ENCODE measurements at regions not wholly inside any gene's neighbourhood (a gene's known extent, or its start where the extent isn't known, plus 50 kb on each side); places are given as distances from the start of the nearest gene placed in this dataset.
A peak's percentile ranks its signal among the peaks of the same experiment; 100 is the strongest.

GRCh38 chr6:132202574-132202973, 198.7 kb downstream of the MOXD1 start:
- no peak for TF ChIP-seq CTCF (IDR thresholded peaks at IDR 0.05; ENCODE audit: low read depth, low read length)
- no peak overlapping the region for H3K4me3 ChIP-seq (ENCODE audit: low read depth, low read length)

GRCh38 chr6:132199343-132199742, 201.9 kb downstream of the MOXD1 start:
- 0 out of 2 replicates have a peak overlapping the region, but pooled peaks have one; percentile 12 for H3K4me3 ChIP-seq (ENCODE audit: low read depth, low read length)
- no peak for TF ChIP-seq CTCF (IDR thresholded peaks at IDR 0.05; ENCODE audit: low read depth, low read length)

- H3K4me3 ChIP-seq (ENCODE audit: low read depth, low read length) = no peak overlapping the region
Observed at GRCh38 chr6:132198896-132199295, 202.4 kb downstream of the MOXD1 start.

GRCh38 chr6:132198040-132198439, 203.2 kb downstream of the MOXD1 start:
- TF ChIP-seq CTCF (IDR thresholded peaks at IDR 0.05; ENCODE audit: low read depth, low read length) = no peak
- H3K4me3 ChIP-seq (ENCODE audit: low read depth, low read length) = no peak overlapping the region

More at GRCh38 chr6:132198896-132199295, 202.4 kb downstream of the MOXD1 start:
- no peak for TF ChIP-seq CTCF (IDR thresholded peaks at IDR 0.05; ENCODE audit: low read depth, low read length)

GRCh38 chr6:132194529-132194928, 206.7 kb downstream of the MOXD1 start:
- TF ChIP-seq CTCF (IDR thresholded peaks at IDR 0.05; ENCODE audit: low read depth, low read length) = no peak
- no peak overlapping the region for H3K4me3 ChIP-seq (ENCODE audit: low read depth, low read length)

- H3K4me3 ChIP-seq (ENCODE audit: low read depth, low read length) = no peak overlapping the region
- TF ChIP-seq CTCF (IDR thresholded peaks at IDR 0.05; ENCODE audit: low read depth, low read length) = no peak
Observed at GRCh38 chr6:132192631-132193030, 208.6 kb downstream of the MOXD1 start.

- no peak for TF ChIP-seq CTCF (IDR thresholded peaks at IDR 0.05; ENCODE audit: low read depth, low read length)
- H3K4me3 ChIP-seq (ENCODE audit: low read depth, low read length) = no peak overlapping the region
Observed at GRCh38 chr6:132190815-132191175, 210.5 kb downstream of the MOXD1 start.

All from WI38 (cell line).